Endothelial cell (in vitro differentiated cells): ENCODE measurements at regions not wholly inside any gene's neighbourhood (a gene's known extent, or its start where the extent isn't known, plus 50 kb on each side); places are given as distances from the start of the nearest gene placed in this dataset.

Experiments used
- DNase-seq: peaks from one replicate; pipeline ENCODE4 v3.0.0; 2021; ENCODE audit warnings: low spot score
- H3K27ac Mint-ChIP-seq: one replicate; pipeline ENCODE4 v1.8.0; 2021; ENCODE audit warnings: mixed read lengths, inconsistent platforms; ENCODE audit not compliant: unreplicated experiment
- H3K27me3 Mint-ChIP-seq: one replicate; pipeline ENCODE4 v1.8.0; 2021; ENCODE audit warnings: mild to moderate bottlenecking, moderate library complexity, mixed read lengths, inconsistent platforms; ENCODE audit not compliant: unreplicated experiment
- H3K36me3 Mint-ChIP-seq: one replicate; pipeline ENCODE4 v1.8.0; 2021; ENCODE audit warnings: mild to moderate bottlenecking, low read depth, mixed read lengths, inconsistent platforms; ENCODE audit not compliant: unreplicated experiment
- H3K4me1 Mint-ChIP-seq: one replicate; pipeline ENCODE4 v1.8.0; 2021; ENCODE audit warnings: mild to moderate bottlenecking, mixed read lengths, inconsistent platforms; ENCODE audit not compliant: unreplicated experiment
- H3K4me3 Mint-ChIP-seq: one replicate; pipeline ENCODE4 v1.8.0; 2021; ENCODE audit warnings: mild to moderate bottlenecking, mixed read lengths, inconsistent platforms; ENCODE audit not compliant: unreplicated experiment
- H3K9me3 Mint-ChIP-seq: one replicate; pipeline ENCODE4 v1.8.0; 2021; ENCODE audit warnings: mixed read lengths, inconsistent platforms; ENCODE audit not compliant: unreplicated experiment
- TF ChIP-seq, protein P1 (sequence below): fragments of 200-600 bp; sonication (generic); IDR thresholded peaks from one replicate; pipeline ENCODE4 v1.5.0; 2021; ENCODE audit warnings: antibody characterized with exemption; ENCODE audit not compliant: unreplicated experiment

DNA sequence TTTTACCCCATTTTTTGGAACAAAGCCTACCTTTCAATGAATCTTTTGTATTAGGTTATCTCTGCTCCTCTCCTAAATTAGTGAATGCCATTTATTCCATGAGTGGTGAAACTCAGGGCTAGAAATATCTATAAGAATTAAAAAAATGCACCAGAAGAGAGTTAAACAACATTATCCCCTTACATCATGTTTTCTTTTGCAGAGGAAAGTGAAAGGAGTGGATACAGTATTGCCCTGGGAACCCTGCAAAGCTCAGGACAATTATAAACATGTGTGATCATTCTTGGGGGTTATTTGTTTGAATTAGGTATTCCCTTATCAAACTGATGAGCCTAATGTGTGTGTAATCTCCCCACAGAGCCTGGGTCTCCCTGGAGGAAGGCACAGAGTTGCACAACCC lies 559.2 kb downstream of the RNF144A start:
- Mint-ChIP-seq H3K4me1 (no peaks in the 10 kb centered on the region), H3K27me3 (no peaks in the 10 kb centered on the region), H3K9me3 (no peaks in the 10 kb centered on the region), H3K36me3 (no peaks in the 10 kb centered on the region), H3K27ac (no peak overlapping the region), H3K4me3 (no peak overlapping the region)
- TF ChIP-seq, protein P1, sequence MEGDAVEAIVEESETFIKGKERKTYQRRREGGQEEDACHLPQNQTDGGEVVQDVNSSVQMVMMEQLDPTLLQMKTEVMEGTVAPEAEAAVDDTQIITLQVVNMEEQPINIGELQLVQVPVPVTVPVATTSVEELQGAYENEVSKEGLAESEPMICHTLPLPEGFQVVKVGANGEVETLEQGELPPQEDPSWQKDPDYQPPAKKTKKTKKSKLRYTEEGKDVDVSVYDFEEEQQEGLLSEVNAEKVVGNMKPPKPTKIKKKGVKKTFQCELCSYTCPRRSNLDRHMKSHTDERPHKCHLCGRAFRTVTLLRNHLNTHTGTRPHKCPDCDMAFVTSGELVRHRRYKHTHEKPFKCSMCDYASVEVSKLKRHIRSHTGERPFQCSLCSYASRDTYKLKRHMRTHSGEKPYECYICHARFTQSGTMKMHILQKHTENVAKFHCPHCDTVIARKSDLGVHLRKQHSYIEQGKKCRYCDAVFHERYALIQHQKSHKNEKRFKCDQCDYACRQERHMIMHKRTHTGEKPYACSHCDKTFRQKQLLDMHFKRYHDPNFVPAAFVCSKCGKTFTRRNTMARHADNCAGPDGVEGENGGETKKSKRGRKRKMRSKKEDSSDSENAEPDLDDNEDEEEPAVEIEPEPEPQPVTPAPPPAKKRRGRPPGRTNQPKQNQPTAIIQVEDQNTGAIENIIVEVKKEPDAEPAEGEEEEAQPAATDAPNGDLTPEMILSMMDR, result no peak
- no peak for DNase-seq

DNA sequence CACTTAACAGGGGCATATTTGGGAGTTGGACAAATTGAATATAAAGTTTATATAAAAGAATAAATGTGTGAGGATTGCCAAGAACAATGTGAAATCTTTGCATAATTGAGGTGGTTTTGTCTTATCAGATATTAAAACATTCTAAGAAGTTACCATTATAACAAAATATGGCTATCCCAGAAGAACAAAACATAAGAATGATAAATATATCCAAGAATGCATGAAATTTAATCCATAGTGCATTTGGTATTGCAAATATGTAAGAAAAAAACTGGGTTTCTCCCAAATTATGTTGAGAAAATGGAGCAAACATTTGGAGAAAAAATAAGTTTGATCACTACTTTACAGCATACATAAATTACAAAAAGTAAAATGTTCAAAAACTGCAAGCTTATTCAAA lies 562.4 kb downstream of the RNF144A start:
- TF ChIP-seq, protein P1, result no peak
- Mint-ChIP-seq H3K36me3 (no peaks in the 10 kb centered on the region), H3K4me1 (no peaks in the 10 kb centered on the region), H3K27me3 (no peaks in the 10 kb centered on the region), H3K9me3 (no peaks in the 10 kb centered on the region), H3K27ac (no peak overlapping the region), H3K4me3 (no peak overlapping the region)
- DNase-seq, result no peak

DNA sequence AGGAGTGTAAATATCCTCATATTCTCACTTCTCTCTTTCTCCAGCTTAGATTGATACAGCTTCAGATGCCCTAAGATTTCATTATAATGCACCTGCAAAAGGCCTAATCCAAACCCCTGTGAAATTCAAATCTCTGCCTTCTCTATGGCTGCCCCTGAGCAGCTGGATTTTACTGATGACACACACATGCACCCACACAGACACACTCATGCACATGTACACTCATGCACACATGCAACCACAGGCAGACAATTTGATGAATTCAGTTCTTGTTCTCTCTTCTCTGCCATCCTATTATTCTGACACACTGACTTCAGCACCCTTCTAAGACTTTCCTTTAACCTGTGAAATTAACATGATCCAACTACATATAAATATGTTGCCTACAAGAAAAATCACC lies 563.2 kb downstream of the RNF144A start:
- Mint-ChIP-seq H3K36me3 (no peaks in the 10 kb centered on the region), H3K27me3 (no peaks in the 10 kb centered on the region), H3K4me3 (no peak overlapping the region), H3K4me1 (no peaks in the 10 kb centered on the region), H3K27ac (no peak overlapping the region), H3K9me3 (no peaks in the 10 kb centered on the region)
- TF ChIP-seq, protein P1, result no peak
- DNase-seq, result no peak

DNA sequence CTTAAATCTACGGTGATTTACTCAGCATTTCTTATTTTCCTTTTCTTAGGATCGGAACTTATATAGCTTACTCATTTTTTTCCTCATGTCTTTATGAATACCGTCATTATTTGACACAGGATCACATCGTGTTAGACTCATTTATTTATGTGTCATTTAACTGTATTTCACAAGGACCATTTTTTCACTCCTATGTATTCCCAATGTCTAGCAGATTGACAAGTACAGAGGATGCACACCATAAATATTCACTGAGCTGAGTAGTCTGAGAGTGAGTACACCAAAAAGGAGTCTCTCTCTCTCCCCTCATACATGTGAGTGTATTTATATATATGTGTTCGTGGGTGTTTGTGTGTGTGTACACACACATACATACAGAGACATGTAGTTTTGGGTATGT lies 573.5 kb downstream of the RNF144A start:
- Mint-ChIP-seq H3K4me3 (no peak overlapping the region), H3K36me3 (peaks cover 6% of the 10 kb centered on the region), H3K4me1 (no peaks in the 10 kb centered on the region), H3K27me3 (peaks cover 8% of the 10 kb centered on the region), H3K9me3 (peaks cover 7% of the 10 kb centered on the region), H3K27ac (no peak overlapping the region)
- DNase-seq, result no peak
- TF ChIP-seq, protein P1, result no peak

DNA sequence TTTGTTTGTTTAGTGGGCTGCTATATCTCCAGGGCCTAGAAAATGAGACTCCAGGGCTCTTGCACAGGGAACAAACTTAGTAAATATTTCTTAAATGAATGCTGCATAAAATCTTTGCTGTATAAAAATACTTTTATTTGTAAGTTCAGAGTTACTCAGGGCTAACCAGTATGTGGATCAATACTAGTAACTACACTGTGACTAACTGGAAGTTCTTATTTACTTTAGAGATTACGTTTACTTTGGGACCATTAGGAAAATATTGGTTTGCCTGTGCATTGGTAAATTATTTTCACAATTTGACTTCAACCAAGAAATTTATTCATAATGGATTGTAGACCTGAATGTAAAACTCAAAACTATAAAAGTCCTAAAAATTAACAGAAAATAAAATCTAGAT lies 575.5 kb downstream of the RNF144A start:
- Mint-ChIP-seq H3K36me3 (peaks cover 6% of the 10 kb centered on the region), H3K27me3 (peaks cover 8% of the 10 kb centered on the region), H3K9me3 (peaks cover 6% of the 10 kb centered on the region), H3K4me1 (no peaks in the 10 kb centered on the region), H3K4me3 (no peak overlapping the region), H3K27ac (no peak overlapping the region)
- no peak for DNase-seq
- TF ChIP-seq, protein P1, result no peak
